ENCODE measurements at regions not wholly inside any gene's neighbourhood (a gene's known extent, or its start where the extent isn't known, plus 50 kb on each side); places are given as distances from the start of the nearest gene placed in this dataset.

DNA sequence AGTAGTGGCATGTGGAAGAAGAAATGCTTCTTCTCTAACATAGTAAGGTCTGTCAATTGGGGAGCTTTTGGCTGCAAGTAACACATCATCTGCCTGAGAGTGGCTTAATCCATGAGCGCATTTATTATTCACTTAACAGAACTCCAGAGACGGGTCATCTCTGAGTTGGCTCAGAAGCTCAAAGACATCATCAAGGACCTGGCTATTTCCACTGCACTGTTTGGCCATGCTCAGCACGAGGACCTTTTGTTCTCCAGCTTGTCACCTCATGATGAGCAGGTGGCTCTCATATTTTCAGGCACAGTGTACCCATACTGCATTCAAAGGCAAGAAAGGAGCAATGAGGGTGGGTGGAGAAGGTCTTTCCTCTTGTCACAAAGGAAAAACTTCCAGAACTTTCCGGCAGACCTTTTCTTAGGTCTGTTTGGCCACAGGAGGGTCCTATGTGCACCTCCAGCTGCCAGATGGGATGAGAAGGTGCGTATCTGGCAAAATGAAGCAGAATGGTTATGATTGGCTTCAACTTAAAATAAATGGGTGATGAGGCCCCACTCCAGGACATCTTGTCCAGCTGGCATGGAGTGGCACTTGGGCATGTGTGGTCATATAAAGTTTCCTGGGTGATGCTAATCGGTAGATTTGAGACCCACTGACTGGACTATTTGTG lies 55.6 kb upstream of the SHH start:
- H3K4me3 Mint-ChIP-seq: no peak overlapping the region
- H3K36me3 Mint-ChIP-seq (ENCODE audit: low read depth): no peaks in the 10 kb centered on the region
- intact Hi-C loops (cut with micrococcal nuclease): no loop called here
- CTCF ChIA-PET: no interaction called here
- H3K9me3 Mint-ChIP-seq: no peaks in the 10 kb centered on the region
- H3K27ac Mint-ChIP-seq: no peak overlapping the region
- no peak for DNase-seq
- H3K27me3 Mint-ChIP-seq (ENCODE audit: low read depth): peaks cover 12% of the 10 kb centered on the region
- no peaks in the 10 kb centered on the region for H3K4me1 Mint-ChIP-seq (ENCODE audit: low read depth)

- H3K27ac Mint-ChIP-seq: no peak overlapping the region
- peaks cover 12% of the 10 kb centered on the region for H3K27me3 Mint-ChIP-seq (ENCODE audit: low read depth)
- H3K4me3 Mint-ChIP-seq: no peak overlapping the region
- CTCF ChIA-PET: no interaction called here
- intact Hi-C loops (cut with micrococcal nuclease): no loop called here
- no peaks in the 10 kb centered on the region for H3K4me1 Mint-ChIP-seq (ENCODE audit: low read depth)
- H3K9me3 Mint-ChIP-seq: no peaks in the 10 kb centered on the region
- DNase-seq: no peak
- no peaks in the 10 kb centered on the region for H3K36me3 Mint-ChIP-seq (ENCODE audit: low read depth)
Measured at GRCh38 chr7:155867280-155867679, 55.0 kb upstream of the SHH start.

GRCh38 chr7:155865830-155866525 lies 53.7 kb upstream of the SHH start:
- no peaks in the 10 kb centered on the region for H3K9me3 Mint-ChIP-seq
- H3K27ac Mint-ChIP-seq: no peak overlapping the region
- no peak for DNase-seq
- no peaks in the 10 kb centered on the region for H3K36me3 Mint-ChIP-seq (ENCODE audit: low read depth)
- H3K4me1 Mint-ChIP-seq (ENCODE audit: low read depth): no peaks in the 10 kb centered on the region
- peaks cover 14% of the 10 kb centered on the region for H3K27me3 Mint-ChIP-seq (ENCODE audit: low read depth)
- H3K4me3 Mint-ChIP-seq: no peak overlapping the region
- CTCF ChIA-PET: no interaction called here
- intact Hi-C loops (cut with micrococcal nuclease): no loop called here

GRCh38 chr7:155864991-155865690 lies 52.9 kb upstream of the SHH start:
- intact Hi-C loops (cut with micrococcal nuclease): no loop called here
- no peaks in the 10 kb centered on the region for H3K9me3 Mint-ChIP-seq
- DNase-seq: no peak
- no peaks in the 10 kb centered on the region for H3K36me3 Mint-ChIP-seq (ENCODE audit: low read depth)
- no peaks in the 10 kb centered on the region for H3K4me1 Mint-ChIP-seq (ENCODE audit: low read depth)
- peaks cover 14% of the 10 kb centered on the region for H3K27me3 Mint-ChIP-seq (ENCODE audit: low read depth)
- CTCF ChIA-PET: no interaction called here
- no peak overlapping the region for H3K4me3 Mint-ChIP-seq
- no peak overlapping the region for H3K27ac Mint-ChIP-seq

GRCh38 chr7:155864271-155864985 lies 52.2 kb upstream of the SHH start:
- H3K27ac Mint-ChIP-seq: no peak overlapping the region
- H3K4me1 Mint-ChIP-seq (ENCODE audit: low read depth): no peaks in the 10 kb centered on the region
- H3K9me3 Mint-ChIP-seq: no peaks in the 10 kb centered on the region
- no peaks in the 10 kb centered on the region for H3K36me3 Mint-ChIP-seq (ENCODE audit: low read depth)
- H3K27me3 Mint-ChIP-seq (ENCODE audit: low read depth): peaks cover 14% of the 10 kb centered on the region
- CTCF ChIA-PET: no interaction called here
- intact Hi-C loops (cut with micrococcal nuclease): no loop called here
- no peak overlapping the region for H3K4me3 Mint-ChIP-seq
- no peak for DNase-seq

GRCh38 chr7:155863721-155864151 lies 51.5 kb upstream of the SHH start:
- no peak for DNase-seq
- CTCF ChIA-PET: no interaction called here

GRCh38 chr7:155862123-155862892 lies 50.0 kb upstream of the SHH start:
- Mint-ChIP-seq H3K9me3 (no peaks in the 10 kb centered on the region), H3K4me1 (ENCODE audit: low read depth) (no peaks in the 10 kb centered on the region), H3K27ac (no peak overlapping the region), H3K36me3 (ENCODE audit: low read depth) (no peaks in the 10 kb centered on the region), H3K4me3 (no peak overlapping the region), H3K27me3 (ENCODE audit: low read depth) (peaks cover 14% of the 10 kb centered on the region)
- no peak for DNase-seq
- CTCF ChIA-PET: interaction anchor here (0.6 kb wide), 1 partner anchor 842 kb away, joined by 3 read pairs; no protein-coding TSS in a partner anchor
- intact Hi-C loops (cut with micrococcal nuclease): no loop called here

More at GRCh38 chr7:155863721-155864151, 51.5 kb upstream of the SHH start:
- Mint-ChIP-seq H3K27ac (no peak overlapping the region), H3K9me3 (no peaks in the 10 kb centered on the region), H3K4me1 (ENCODE audit: low read depth) (no peaks in the 10 kb centered on the region), H3K36me3 (ENCODE audit: low read depth) (no peaks in the 10 kb centered on the region), H3K27me3 (ENCODE audit: low read depth) (peaks cover 14% of the 10 kb centered on the region), H3K4me3 (no peak overlapping the region)
- intact Hi-C loops (cut with micrococcal nuclease): no loop called here

All from activated naive CD4-positive, alpha-beta T cell treated with anti-CD3 and anti-CD28 coated beads for 36 hours (primary cell).